Posterior vena cava (tissue), 2 donors: ENCODE measurements at regions not wholly inside any gene's neighbourhood (a gene's known extent, or its start where the extent isn't known, plus 50 kb on each side); places are given as distances from the start of the nearest gene placed in this dataset.
"Not testable (repeated sequence)": the region's sequence is repeated elsewhere in the genome, so short reads cannot be mapped to it uniquely, and the experiment has no call there.

ENCODE experiments used
- DNase-seq: peaks from one replicate; pipeline ENCODE4 v3.0.0-alpha.2; 2020; ENCODE audit warnings: low spot score
- intact Hi-C, 2 donors: fragments of 100-400 bp; cut with DNase I; formaldehyde crosslinking; loops; one replicate each; pipeline versions ENCODE4 v1.14.1 to v1.14.2; 2022 to 2023
- donor health status: DM: yes; HTN: yes; CAD: no.
- donor health status: DM: yes; HTN: yes; CAD: no.

- no peak for DNase-seq
- intact Hi-C loops, result no loop called here
Measured at GRCh38 chr5:40112875-40113274, 566.8 kb upstream of the PTGER4 start.

- intact Hi-C loops, DNase-seq: not testable (repeated sequence)
Measured at GRCh38 chr5:40111036-40111435, 568.7 kb upstream of the PTGER4 start.

- intact Hi-C loops, result loop anchor here in 1 of 2 donors (5.0 kb wide), 1 partner anchor 1158 kb away; no protein-coding TSS in a partner anchor
- DNase-seq, result not testable (repeated sequence)
Measured at GRCh38 chr5:40108764-40109390, 570.8 kb upstream of the PTGER4 start.

GRCh38 chr5:40107786-40108185 lies 571.9 kb upstream of the PTGER4 start:
- DNase-seq, result not testable (repeated sequence)

GRCh38 chr5:40106847-40107246 lies 572.9 kb upstream of the PTGER4 start:
- no peak for DNase-seq
- intact Hi-C loops, result loop anchor here in 1 of 2 donors (5.0 kb wide), 1 partner anchor 1160 kb away; no protein-coding TSS in a partner anchor

More at GRCh38 chr5:40107786-40108185, 571.9 kb upstream of the PTGER4 start:
- intact Hi-C loops, result loop anchor here in 1 of 2 donors (5.0 kb wide), 1 partner anchor 1160 kb away; no protein-coding TSS in a partner anchor

GRCh38 chr5:40098313-40098712 lies 581.4 kb upstream of the PTGER4 start:
- intact Hi-C loops, result no loop called here
- DNase-seq, result no peak

GRCh38 chr5:40093550-40093949 lies 586.2 kb upstream of the PTGER4 start:
- DNase-seq, result no peak
- intact Hi-C loops, result no loop called here

- DNase-seq, result no peak
- intact Hi-C loops, result no loop called here
Measured at GRCh38 chr5:40089269-40089668, 590.4 kb upstream of the PTGER4 start.

GRCh38 chr5:40084614-40085013 lies 595.1 kb upstream of the PTGER4 start:
- intact Hi-C loops, result no loop called here
- DNase-seq, result no peak

GRCh38 chr5:40082313-40082712 lies 597.4 kb upstream of the PTGER4 start:
- intact Hi-C loops, result no loop called here
- DNase-seq, result no peak

GRCh38 chr5:40080191-40080590 lies 599.5 kb upstream of the PTGER4 start:
- no peak for DNase-seq
- intact Hi-C loops, result no loop called here

- intact Hi-C loops, result no loop called here
Measured at GRCh38 chr5:40078898-40079575, 600.7 kb upstream of the PTGER4 start.

GRCh38 chr5:40074826-40075225 lies 604.9 kb upstream of the PTGER4 start:
- no peak for DNase-seq
- intact Hi-C loops, result no loop called here

More at GRCh38 chr5:40078898-40079575, 600.7 kb upstream of the PTGER4 start:
- no peak for DNase-seq

GRCh38 chr5:40073927-40074326 lies 605.8 kb upstream of the PTGER4 start:
- intact Hi-C loops, result no loop called here
- DNase-seq, result no peak

- no peak for DNase-seq
- intact Hi-C loops, result no loop called here
Measured at GRCh38 chr5:40071870-40072269, 607.8 kb upstream of the PTGER4 start.

GRCh38 chr5:40066616-40067015 lies 613.1 kb upstream of the PTGER4 start:
- intact Hi-C loops, result no loop called here

GRCh38 chr5:40052808-40053207 lies 626.9 kb upstream of the PTGER4 start:
- DNase-seq, result no peak
- intact Hi-C loops, result no loop called here

More at GRCh38 chr5:40066616-40067015, 613.1 kb upstream of the PTGER4 start:
- no peak for DNase-seq

GRCh38 chr5:40046792-40047191 lies 622.0 kb upstream of the DAB2 start:
- intact Hi-C loops, result loop anchor here in 1 of 2 donors (10.0 kb wide), 1 partner anchor 272 kb away; no protein-coding TSS in a partner anchor
- no peak for DNase-seq

- DNase-seq, result no peak
- intact Hi-C loops, result loop anchor here in 1 of 2 donors (10.0 kb wide), 1 partner anchor 271 kb away; no protein-coding TSS in a partner anchor
Measured at GRCh38 chr5:40045429-40045828, 620.6 kb upstream of the DAB2 start.

- DNase-seq, result no peak
Measured at GRCh38 chr5:40043916-40044315, 619.1 kb upstream of the DAB2 start.

More at GRCh38 chr5:40043916-40044315, 619.1 kb upstream of the DAB2 start:
- intact Hi-C loops, result loop anchor here in 1 of 2 donors (10.0 kb wide), 1 partner anchor 269 kb away; no protein-coding TSS in a partner anchor
